GM12892 (cell line): ENCODE measurements at regions not wholly inside any gene's neighbourhood (a gene's known extent, or its start where the extent isn't known, plus 50 kb on each side); places are given as distances from the start of the nearest gene placed in this dataset.

Experiments
- POLR2A ChIP-seq: IDR thresholded peaks from 2 replicates; pipeline ENCODE4 v1.6.1; 2011; ENCODE audit warnings: low read depth, low read length, control low read depth
- POLR2AphosphoS5 ChIP-seq: IDR thresholded peaks from 2 replicates; pipeline ENCODE4 v1.6.1; 2011; ENCODE audit warnings: low read depth, low read length, control low read depth
- TAF1 ChIP-seq: IDR thresholded peaks from 2 replicates; pipeline ENCODE4 v1.6.1; 2011; ENCODE audit warnings: low read depth, mild to moderate bottlenecking, control low read depth, low read length, borderline replicate concordance

- TF ChIP-seq POLR2A: no peak
- TF ChIP-seq POLR2AphosphoS5: no peak
- TF ChIP-seq TAF1: no peak
Observed at GRCh38 chr7:136294977-136295376, 317.8 kb upstream of the MTPN start.
